Progenitor cell of endocrine pancreas (in vitro differentiated cells): ENCODE measurements at regions not wholly inside any gene's neighbourhood (a gene's known extent, or its start where the extent isn't known, plus 50 kb on each side); places are given as distances from the start of the nearest gene placed in this dataset.

Experiments used
- DNase-seq: peaks from one replicate; pipeline ENCODE4 v3.0.0; 2021; ENCODE audit warnings: low spot score; ENCODE audit not compliant: unreplicated experiment
- H3K27ac Mint-ChIP-seq: 2 replicates; pipeline ENCODE4 v1.8.0; 2021; ENCODE audit warnings: mild to moderate bottlenecking, moderate library complexity, mixed read lengths
- H3K27me3 Mint-ChIP-seq: 2 replicates; pipeline ENCODE4 v1.8.0; 2021; ENCODE audit warnings: mixed read lengths
- H3K36me3 Mint-ChIP-seq: 2 replicates; pipeline ENCODE4 v1.8.0; 2022; ENCODE audit warnings: mixed read lengths; ENCODE audit not compliant: insufficient read depth
- H3K4me1 Mint-ChIP-seq: 2 replicates; pipeline ENCODE4 v1.8.0; 2021; ENCODE audit warnings: low read depth, mixed read lengths
- H3K4me3 Mint-ChIP-seq: 2 replicates; pipeline ENCODE4 v1.8.0; 2021; ENCODE audit warnings: low read depth, mild to moderate bottlenecking, moderate library complexity, mixed read lengths
- H3K9me3 Mint-ChIP-seq: 2 replicates; pipeline ENCODE4 v1.8.0; 2021; ENCODE audit warnings: low read depth, mixed read lengths
- CTCF ChIP-seq: fragments of 200-600 bp; sonication (generic); IDR thresholded peaks from one replicate; pipeline ENCODE4 v1.5.0; 2021; ENCODE audit warnings: antibody characterized with exemption, mild to moderate bottlenecking; ENCODE audit not compliant: unreplicated experiment

GRCh38 chr18:75582940-75583339 is 155.4 kb upstream of the SMIM21 start:
- Mint-ChIP-seq H3K36me3 (no peaks in the 10 kb centered on the region), H3K9me3 (no peaks in the 10 kb centered on the region), H3K27me3 (peaks cover 6% of the 10 kb centered on the region), H3K27ac (no peak overlapping the region), H3K4me1 (peaks cover 2% of the 10 kb centered on the region), H3K4me3 (no peak overlapping the region)
- no peak for DNase-seq
- TF ChIP-seq CTCF, result no peak

GRCh38 chr18:75582406-75582821 is 154.9 kb upstream of the SMIM21 start:
- H3K27ac Mint-ChIP-seq, result no peak overlapping the region
- H3K9me3 Mint-ChIP-seq, result no peaks in the 10 kb centered on the region
- no peak for TF ChIP-seq CTCF
- peaks cover 2% of the 10 kb centered on the region for H3K4me1 Mint-ChIP-seq
- no peaks in the 10 kb centered on the region for H3K36me3 Mint-ChIP-seq
- DNase-seq, result no peak
- H3K4me3 Mint-ChIP-seq, result no peak overlapping the region
- peaks cover 6% of the 10 kb centered on the region for H3K27me3 Mint-ChIP-seq

GRCh38 chr18:75581336-75582131 is 154.0 kb upstream of the SMIM21 start:
- TF ChIP-seq CTCF, result no peak
- no peak for DNase-seq
- H3K4me1 Mint-ChIP-seq, result no peaks in the 10 kb centered on the region
- H3K27me3 Mint-ChIP-seq, result peaks cover 6% of the 10 kb centered on the region
- H3K36me3 Mint-ChIP-seq, result no peaks in the 10 kb centered on the region
- no peak overlapping the region for H3K4me3 Mint-ChIP-seq
- H3K27ac Mint-ChIP-seq, result no peak overlapping the region
- H3K9me3 Mint-ChIP-seq, result no peaks in the 10 kb centered on the region

- H3K36me3 Mint-ChIP-seq, result no peaks in the 10 kb centered on the region
- H3K27ac Mint-ChIP-seq, result no peak overlapping the region
- H3K27me3 Mint-ChIP-seq, result peaks cover 4% of the 10 kb centered on the region
- DNase-seq, result no peak
- peaks cover 10% of the 10 kb centered on the region for H3K9me3 Mint-ChIP-seq
- TF ChIP-seq CTCF, result no peak
- H3K4me3 Mint-ChIP-seq, result no peak overlapping the region
- H3K4me1 Mint-ChIP-seq, result no peaks in the 10 kb centered on the region
These were observed 146.7 kb upstream of the SMIM21 start for GRCh38 chr18:75574187-75574586.

GRCh38 chr18:75563150-75563549 is 135.6 kb upstream of the SMIM21 start:
- DNase-seq, result no peak
- H3K9me3 Mint-ChIP-seq, result no peaks in the 10 kb centered on the region
- H3K4me3 Mint-ChIP-seq, result no peak overlapping the region
- H3K27ac Mint-ChIP-seq, result no peak overlapping the region
- no peaks in the 10 kb centered on the region for H3K4me1 Mint-ChIP-seq
- H3K27me3 Mint-ChIP-seq, result peaks cover 9% of the 10 kb centered on the region
- TF ChIP-seq CTCF, result no peak
- no peaks in the 10 kb centered on the region for H3K36me3 Mint-ChIP-seq
